ENCODE measurements at regions not wholly inside any gene's neighbourhood (a gene's known extent, or its start where the extent isn't known, plus 50 kb on each side); places are given as distances from the start of the nearest gene placed in this dataset.

DNA sequence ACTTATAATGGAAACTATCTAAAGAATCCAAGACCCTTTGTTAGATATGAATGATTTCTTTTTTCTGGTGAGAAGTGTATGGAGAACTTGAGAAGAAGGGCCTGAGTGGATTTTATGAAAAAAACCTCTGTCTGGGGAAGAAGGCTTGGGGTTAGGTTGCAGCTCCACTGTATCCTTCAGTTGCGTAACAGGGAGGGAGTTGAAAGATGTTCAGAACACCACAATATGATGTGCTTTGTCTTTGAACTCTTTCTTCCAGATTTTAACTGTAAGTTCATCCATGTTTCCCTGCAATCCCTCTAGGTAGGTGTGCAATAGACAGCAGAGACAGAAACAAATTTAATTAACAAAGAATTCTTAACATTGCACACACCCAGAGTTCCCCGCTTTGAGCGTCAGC, 125.8 kb upstream of the NFIA start:
- TF ChIP-seq, protein P1, sequence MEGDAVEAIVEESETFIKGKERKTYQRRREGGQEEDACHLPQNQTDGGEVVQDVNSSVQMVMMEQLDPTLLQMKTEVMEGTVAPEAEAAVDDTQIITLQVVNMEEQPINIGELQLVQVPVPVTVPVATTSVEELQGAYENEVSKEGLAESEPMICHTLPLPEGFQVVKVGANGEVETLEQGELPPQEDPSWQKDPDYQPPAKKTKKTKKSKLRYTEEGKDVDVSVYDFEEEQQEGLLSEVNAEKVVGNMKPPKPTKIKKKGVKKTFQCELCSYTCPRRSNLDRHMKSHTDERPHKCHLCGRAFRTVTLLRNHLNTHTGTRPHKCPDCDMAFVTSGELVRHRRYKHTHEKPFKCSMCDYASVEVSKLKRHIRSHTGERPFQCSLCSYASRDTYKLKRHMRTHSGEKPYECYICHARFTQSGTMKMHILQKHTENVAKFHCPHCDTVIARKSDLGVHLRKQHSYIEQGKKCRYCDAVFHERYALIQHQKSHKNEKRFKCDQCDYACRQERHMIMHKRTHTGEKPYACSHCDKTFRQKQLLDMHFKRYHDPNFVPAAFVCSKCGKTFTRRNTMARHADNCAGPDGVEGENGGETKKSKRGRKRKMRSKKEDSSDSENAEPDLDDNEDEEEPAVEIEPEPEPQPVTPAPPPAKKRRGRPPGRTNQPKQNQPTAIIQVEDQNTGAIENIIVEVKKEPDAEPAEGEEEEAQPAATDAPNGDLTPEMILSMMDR (IDR thresholded peaks at IDR 0.05; ENCODE audit: low read depth, low read length, poor library complexity, severe bottlenecking), result no peak
- TF ChIP-seq EZH2phosphoT487 (IDR thresholded peaks at IDR 0.05; ENCODE audit: borderline replicate concordance, low read length), result no peak

Data from DOHH2 (cell line).